PC-3 (cell line): ENCODE measurements at regions not wholly inside any gene's neighbourhood (a gene's known extent, or its start where the extent isn't known, plus 50 kb on each side); places are given as distances from the start of the nearest gene placed in this dataset.
A peak's percentile ranks its signal among the peaks of the same experiment; 100 is the strongest.

ENCODE experiments used
- ATAC-seq: fragments of 200-7000 bp; cut with Tn5 transposase; 2 replicates; pipeline ENCODE4 v1.9.1; 2020; ENCODE audit warnings: mild to moderate bottlenecking, moderate library complexity
- BruUV-seq: library from RNA; stranded (reverse); fragments of 400-500 nt; replicated peaks from 2 replicates; lab custom pipeline; 2021; lab: Mats Ljungman, UMichigan
- CTCF ChIA-PET: fragments of 300-600 bp; sonication (Branson Sonifier 250); formaldehyde crosslinking; loops from one replicate; lab custom pipeline; 2022; ENCODE audit warnings: antibody characterized with exemption; lab: Charles Lee
- POLR2A ChIA-PET: fragments of 300-600 bp; sonication (Branson Sonifier 250); formaldehyde crosslinking; loops from one replicate; lab custom pipeline; 2022; ENCODE audit warnings: antibody characterized with exemption; ENCODE audit not compliant: unreplicated experiment; lab: Charles Lee
- DNase-seq: peaks from one replicate; pipeline ENCODE4 v3.0.0-alpha.2; 2015
- H2AFZ ChIP-seq: fragments of 300-600 bp; sonication (generic); 2 replicates; pipeline ENCODE4 v1.6.0; 2016; ENCODE audit warnings: antibody characterized with exemption, low read length
- H3F3A ChIP-seq: fragments of 300-600 bp; sonication (generic); one replicate; pipeline ENCODE4 v1.6.0; 2017; ENCODE audit warnings: antibody characterized with exemption, low read length, control low read depth, mild to moderate bottlenecking; ENCODE audit not compliant: unreplicated experiment
- H3K27ac ChIP-seq: fragments of 300-600 bp; sonication (generic); 2 replicates; pipeline ENCODE4 v1.5.1; 2016; ENCODE audit warnings: mild to moderate bottlenecking, low read length
- H3K27me3 ChIP-seq: fragments of 300-600 bp; sonication (generic); 2 replicates; pipeline ENCODE4 v1.6.1; 2016; ENCODE audit warnings: low read length, mixed read lengths
- H3K36me3 ChIP-seq: fragments of 300-600 bp; sonication (generic); 2 replicates; pipeline ENCODE4 v1.6.1; 2016; ENCODE audit warnings: low read depth, mixed run types, low read length, mixed read lengths
- H3K4me1 ChIP-seq: fragments of 300-600 bp; sonication (generic); 2 replicates; pipeline ENCODE4 v1.5.1; 2016; ENCODE audit warnings: low read length; ENCODE audit not compliant: insufficient read depth
- H3K4me2 ChIP-seq: fragments of 300-600 bp; sonication (generic); 2 replicates; pipeline ENCODE4 v1.6.0; 2016; ENCODE audit warnings: low read length
- H3K4me3 ChIP-seq: fragments of 300-600 bp; sonication (generic); 2 replicates; pipeline ENCODE4 v1.5.1; 2016; ENCODE audit warnings: mild to moderate bottlenecking, low read length, mixed read lengths
- H3K79me2 ChIP-seq: fragments of 300-600 bp; sonication (generic); 2 replicates; pipeline ENCODE4 v1.6.1; 2017; ENCODE audit warnings: low read length, mixed read lengths
- H3K9ac ChIP-seq: fragments of 300-600 bp; sonication (generic); 2 replicates; pipeline ENCODE4 v1.6.0; 2016; ENCODE audit warnings: mild to moderate bottlenecking, low read length
- H3K9me2 ChIP-seq: fragments of 300-600 bp; sonication (generic); replicated peaks from 2 replicates; pipeline ENCODE4 v1.6.1; 2016; ENCODE audit warnings: mixed run types, low read length, mixed read lengths
- H3K9me3 ChIP-seq: fragments of 300-600 bp; sonication (generic); 2 replicates; pipeline ENCODE4 v1.6.1; 2016; ENCODE audit warnings: low read length, mixed read lengths
- H4K20me1 ChIP-seq: fragments of 300-600 bp; sonication (generic); 2 replicates; pipeline ENCODE4 v1.6.1; 2016; ENCODE audit warnings: low read length, mixed read lengths
- EZH2 ChIP-seq: fragments of 300-600 bp; sonication (generic); IDR thresholded peaks from one replicate; pipeline ENCODE4 v1.6.1; 2017; ENCODE audit warnings: antibody characterized with exemption, mild to moderate bottlenecking, low read length; ENCODE audit not compliant: unreplicated experiment
- EZH2phosphoT487 ChIP-seq: fragments of 300-600 bp; sonication (generic); IDR thresholded peaks from 2 replicates; pipeline ENCODE4 v1.6.1; 2018; ENCODE audit warnings: mild to moderate bottlenecking, antibody characterized with exemption, low read length, borderline replicate concordance
- intact Hi-C: fragments of 100-400 bp; cut with micrococcal nuclease; formaldehyde crosslinking; loops from 2 replicates; pipeline ENCODE4 v1.9.0; 2023
- TF ChIP-seq, protein P1 (sequence below): fragments of 300-600 bp; sonication (generic); conservative IDR thresholded peaks from 2 replicates; pipeline ENCODE4 v1.5.1; 2017; ENCODE audit warnings: antibody characterized with exemption, low read depth, mild to moderate bottlenecking, low read length

- H2AFZ ChIP-seq: no peak overlapping the region
- H3K9me2 ChIP-seq: no peaks in the 10 kb centered on the region
- no peak for DNase-seq
- BruUV-seq: no TSS peak
- intact Hi-C loops: no loop called here
- POLR2A ChIA-PET: no interaction called here
- H4K20me1 ChIP-seq: no peaks in the 10 kb centered on the region
- no peak overlapping the region for H3K4me2 ChIP-seq
- H3K9ac ChIP-seq: no peak overlapping the region
- CTCF ChIA-PET: no interaction called here
- H3K4me3 ChIP-seq: no peak overlapping the region
- H3K79me2 ChIP-seq: no peaks in the 10 kb centered on the region
- H3K27me3 ChIP-seq: no peaks in the 10 kb centered on the region
- H3F3A ChIP-seq: no peaks in the 10 kb centered on the region
- H3K4me1 ChIP-seq: no peaks in the 10 kb centered on the region
- no peak for ATAC-seq
- H3K9me3 ChIP-seq: no peaks in the 10 kb centered on the region
- TF ChIP-seq EZH2phosphoT487: no peak
- TF ChIP-seq, protein P1, sequence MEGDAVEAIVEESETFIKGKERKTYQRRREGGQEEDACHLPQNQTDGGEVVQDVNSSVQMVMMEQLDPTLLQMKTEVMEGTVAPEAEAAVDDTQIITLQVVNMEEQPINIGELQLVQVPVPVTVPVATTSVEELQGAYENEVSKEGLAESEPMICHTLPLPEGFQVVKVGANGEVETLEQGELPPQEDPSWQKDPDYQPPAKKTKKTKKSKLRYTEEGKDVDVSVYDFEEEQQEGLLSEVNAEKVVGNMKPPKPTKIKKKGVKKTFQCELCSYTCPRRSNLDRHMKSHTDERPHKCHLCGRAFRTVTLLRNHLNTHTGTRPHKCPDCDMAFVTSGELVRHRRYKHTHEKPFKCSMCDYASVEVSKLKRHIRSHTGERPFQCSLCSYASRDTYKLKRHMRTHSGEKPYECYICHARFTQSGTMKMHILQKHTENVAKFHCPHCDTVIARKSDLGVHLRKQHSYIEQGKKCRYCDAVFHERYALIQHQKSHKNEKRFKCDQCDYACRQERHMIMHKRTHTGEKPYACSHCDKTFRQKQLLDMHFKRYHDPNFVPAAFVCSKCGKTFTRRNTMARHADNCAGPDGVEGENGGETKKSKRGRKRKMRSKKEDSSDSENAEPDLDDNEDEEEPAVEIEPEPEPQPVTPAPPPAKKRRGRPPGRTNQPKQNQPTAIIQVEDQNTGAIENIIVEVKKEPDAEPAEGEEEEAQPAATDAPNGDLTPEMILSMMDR: no peak
- TF ChIP-seq EZH2: no peak
- no peaks in the 10 kb centered on the region for H3K36me3 ChIP-seq
- H3K27ac ChIP-seq: no peak overlapping the region
These were observed 115.9 kb downstream of the KATNIP start for GRCh38 chr16:27665881-27666280.

DNA sequence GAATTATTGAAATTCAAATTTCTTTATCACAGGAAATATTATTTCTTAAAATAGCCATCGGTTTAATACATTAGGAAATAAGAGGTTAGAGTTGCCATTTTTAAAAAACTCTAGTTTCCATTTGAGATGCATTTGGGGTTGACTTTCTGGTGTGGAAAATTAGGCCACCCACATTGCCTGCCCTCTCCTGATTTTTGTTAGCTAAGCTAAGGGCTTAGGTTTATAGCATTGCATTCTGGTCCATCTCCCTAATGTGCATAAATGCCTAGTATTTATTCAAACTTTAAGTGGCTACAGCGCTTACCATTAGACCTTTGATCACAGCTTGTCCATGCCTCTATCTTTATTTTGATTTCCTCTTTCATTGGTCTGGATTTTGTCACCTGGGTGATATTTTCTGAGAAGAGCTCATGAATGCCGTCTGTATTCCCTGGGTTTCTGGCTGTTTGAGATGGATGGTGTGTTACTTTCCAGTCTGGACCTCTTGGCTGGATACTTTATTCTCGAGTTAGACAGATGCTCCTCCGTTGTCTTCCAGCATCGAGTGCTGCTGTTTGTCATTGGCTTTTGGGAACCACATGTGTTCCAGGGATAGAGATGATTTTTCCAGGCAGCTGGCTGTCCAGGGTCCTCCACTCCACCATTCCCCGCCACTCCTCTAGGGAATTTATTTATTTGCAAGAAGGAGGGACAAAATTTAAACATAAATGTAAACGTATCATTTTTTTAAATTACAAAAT lies 120.3 kb downstream of the KATNIP start:
- H3K9me2 ChIP-seq: no peaks in the 10 kb centered on the region
- intact Hi-C loops: no loop called here
- no peak overlapping the region for H3K4me2 ChIP-seq
- no peaks in the 10 kb centered on the region for H3F3A ChIP-seq
- H4K20me1 ChIP-seq: no peaks in the 10 kb centered on the region
- H3K9ac ChIP-seq: no peak overlapping the region
- no peaks in the 10 kb centered on the region for H3K4me1 ChIP-seq
- no peak overlapping the region for H3K27ac ChIP-seq
- ATAC-seq: no peak
- no TSS peak for BruUV-seq
- no peaks in the 10 kb centered on the region for H3K36me3 ChIP-seq
- TF ChIP-seq EZH2phosphoT487 (no peak), EZH2 (no peak)
- TF ChIP-seq, protein P1: no peak
- no peak overlapping the region for H2AFZ ChIP-seq
- no peak overlapping the region for H3K4me3 ChIP-seq
- ChIA-PET CTCF (no interaction called here), POLR2A (no interaction called here)
- DNase-seq: no peak
- H3K9me3 ChIP-seq: no peaks in the 10 kb centered on the region
- no peaks in the 10 kb centered on the region for H3K79me2 ChIP-seq
- H3K27me3 ChIP-seq: no peaks in the 10 kb centered on the region

- no peak overlapping the region for H3K4me3 ChIP-seq
- H3K4me2 ChIP-seq: no peak overlapping the region
- no peaks in the 10 kb centered on the region for H3K79me2 ChIP-seq
- H3K9me2 ChIP-seq: no peaks in the 10 kb centered on the region
- DNase-seq (peak; percentile 70), ATAC-seq (peak; percentile 58; the same call in 1 of the 2 replicates)
- H3F3A ChIP-seq: no peaks in the 10 kb centered on the region
- H3K9me3 ChIP-seq: no peaks in the 10 kb centered on the region
- H3K36me3 ChIP-seq: no peaks in the 10 kb centered on the region
- no peak overlapping the region for H2AFZ ChIP-seq
- peaks cover 4% of the 10 kb centered on the region for H3K4me1 ChIP-seq
- H4K20me1 ChIP-seq: no peaks in the 10 kb centered on the region
- TF ChIP-seq, protein P1: peak; percentile 45
- TF ChIP-seq EZH2 (no peak), EZH2phosphoT487 (no peak)
- H3K27ac ChIP-seq: no peak overlapping the region
- no peaks in the 10 kb centered on the region for H3K27me3 ChIP-seq
- ChIA-PET CTCF (no interaction called here), POLR2A (no interaction called here)
- intact Hi-C loops: no loop called here
- no peak overlapping the region for H3K9ac ChIP-seq
- BruUV-seq: no TSS peak
These were observed 121.5 kb downstream of the KATNIP start for GRCh38 chr16:27671410-27671809.
